ENCODE measurements at regions not wholly inside any gene's neighbourhood (a gene's known extent, or its start where the extent isn't known, plus 50 kb on each side); places are given as distances from the start of the nearest gene placed in this dataset.
"Not testable (repeated sequence)": the region's sequence is repeated elsewhere in the genome, so short reads cannot be mapped to it uniquely, and the experiment has no call there.

DNA sequence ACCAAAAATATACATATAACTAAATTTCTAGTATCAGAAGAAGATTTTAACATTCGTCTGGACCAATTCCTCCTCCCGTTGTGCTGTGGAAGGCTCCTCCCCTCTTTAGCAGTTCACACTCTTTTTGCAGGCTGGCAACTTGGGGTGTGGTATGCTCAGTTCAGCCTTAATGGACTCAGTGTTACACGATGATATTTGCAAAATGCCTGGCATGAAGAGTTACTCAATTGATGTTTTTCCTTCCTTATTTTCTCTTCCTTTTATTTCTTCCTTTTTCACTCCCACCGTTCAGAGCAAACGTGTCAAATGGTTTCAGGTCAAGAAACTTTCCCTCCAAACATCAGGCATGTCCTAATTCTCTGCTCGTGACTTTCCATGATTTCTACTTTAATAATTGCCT lies 248.3 kb downstream of the PHF14 start:
- DNase-seq (ENCODE audit: low spot score), result no peak

DNA sequence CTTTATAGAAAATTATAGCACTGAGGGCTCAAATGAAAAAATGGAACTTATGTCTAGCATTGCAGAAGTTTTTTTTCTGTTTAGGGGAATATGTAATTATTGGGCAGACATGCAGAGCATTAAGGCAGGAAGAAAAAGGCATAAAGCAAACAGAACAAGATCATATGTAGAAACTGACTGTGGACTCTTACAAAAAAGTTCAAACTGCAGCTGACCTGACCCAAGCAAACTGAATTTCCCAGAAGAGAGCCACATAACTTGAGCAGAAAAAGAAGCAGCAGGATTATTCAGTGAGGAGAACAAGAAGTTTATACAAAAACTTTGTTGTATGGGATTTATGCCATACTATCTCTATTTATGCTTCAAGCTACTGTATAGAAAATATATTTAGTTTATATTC lies 250.9 kb downstream of the PHF14 start:
- no peak for DNase-seq (ENCODE audit: low spot score)

DNA sequence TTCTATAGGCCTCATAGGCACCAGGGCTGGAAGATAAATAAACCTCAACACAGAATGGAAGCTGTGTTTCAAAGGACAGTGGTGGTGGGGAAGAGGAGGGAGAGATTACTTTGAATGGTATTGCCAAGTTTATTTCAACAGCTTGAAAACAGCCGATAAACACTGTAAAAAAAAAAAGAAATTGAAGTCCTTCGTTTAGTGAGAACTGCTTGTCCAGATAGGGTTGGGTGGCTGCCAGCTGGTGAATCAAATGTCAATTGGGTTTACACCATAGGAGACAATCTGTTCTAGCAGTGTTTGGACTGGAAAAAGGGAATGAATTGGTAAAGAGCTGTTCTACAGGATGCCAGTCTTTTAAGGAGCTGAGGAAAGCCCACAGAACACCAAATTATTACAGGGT lies 254.8 kb downstream of the PHF14 start:
- DNase-seq (ENCODE audit: low spot score), result no peak

- no peak for DNase-seq (ENCODE audit: low spot score)
Measured at GRCh38 chr7:11231190-11231589, 257.5 kb downstream of the PHF14 start.

GRCh38 chr7:11232462-11232861 lies 258.8 kb downstream of the PHF14 start:
- peak; percentile 18 for DNase-seq (ENCODE audit: low spot score)

- no peak for DNase-seq (ENCODE audit: low spot score)
Measured at GRCh38 chr7:11233871-11234270, 260.2 kb downstream of the PHF14 start.

GRCh38 chr7:11235491-11235890 lies 261.8 kb downstream of the PHF14 start:
- no peak for DNase-seq (ENCODE audit: low spot score)

- no peak for DNase-seq (ENCODE audit: low spot score)
Measured at GRCh38 chr7:11236680-11237079, 263.0 kb downstream of the PHF14 start.

GRCh38 chr7:11237742-11238141 lies 264.1 kb downstream of the PHF14 start:
- no peak for DNase-seq (ENCODE audit: low spot score)

GRCh38 chr7:11239316-11239715 lies 265.6 kb downstream of the PHF14 start:
- DNase-seq (ENCODE audit: low spot score), result peak; percentile 35

DNA sequence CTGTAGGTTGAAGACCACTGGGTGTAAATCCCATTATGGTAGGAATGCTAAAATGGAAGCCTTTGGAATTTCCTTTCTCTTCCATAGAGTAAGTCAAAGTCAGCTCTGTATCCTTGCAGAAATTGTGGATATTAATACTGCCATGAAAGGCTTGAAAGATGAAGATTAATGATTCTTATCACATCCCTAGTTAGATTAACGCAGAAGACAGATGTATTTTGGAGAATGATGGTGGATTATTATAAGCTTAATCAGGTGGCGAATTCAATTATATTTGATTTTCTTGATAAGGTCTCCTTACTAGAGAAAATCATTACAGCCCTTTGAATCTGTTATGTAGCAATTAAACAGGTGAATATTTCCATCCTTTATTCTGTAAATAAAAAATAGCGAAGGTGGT lies 270.1 kb downstream of the PHF14 start:
- no peak for DNase-seq (ENCODE audit: low spot score)

DNA sequence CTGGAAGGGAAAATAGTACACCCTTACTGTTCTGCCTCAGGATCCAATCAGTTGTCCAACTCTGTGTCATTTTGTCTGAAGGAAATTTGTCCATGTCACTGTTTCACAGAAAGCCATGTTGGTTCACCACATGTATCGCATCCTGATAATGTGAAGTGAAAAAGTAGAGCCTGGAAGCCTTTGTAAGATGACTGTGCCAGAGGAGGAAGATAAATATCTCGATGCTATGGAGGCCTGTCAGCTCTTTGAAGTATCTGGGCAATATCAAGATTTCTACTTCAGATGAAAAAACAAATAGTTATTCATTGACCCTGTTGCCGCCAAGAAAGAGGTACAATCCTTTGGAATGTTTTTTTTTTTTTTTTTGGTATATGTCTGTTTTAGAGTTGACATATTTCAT lies 270.5 kb downstream of the PHF14 start:
- no peak for DNase-seq (ENCODE audit: low spot score)

- DNase-seq (ENCODE audit: low spot score), result no peak
Measured at GRCh38 chr7:11247545-11247944, 273.9 kb downstream of the PHF14 start.

DNA sequence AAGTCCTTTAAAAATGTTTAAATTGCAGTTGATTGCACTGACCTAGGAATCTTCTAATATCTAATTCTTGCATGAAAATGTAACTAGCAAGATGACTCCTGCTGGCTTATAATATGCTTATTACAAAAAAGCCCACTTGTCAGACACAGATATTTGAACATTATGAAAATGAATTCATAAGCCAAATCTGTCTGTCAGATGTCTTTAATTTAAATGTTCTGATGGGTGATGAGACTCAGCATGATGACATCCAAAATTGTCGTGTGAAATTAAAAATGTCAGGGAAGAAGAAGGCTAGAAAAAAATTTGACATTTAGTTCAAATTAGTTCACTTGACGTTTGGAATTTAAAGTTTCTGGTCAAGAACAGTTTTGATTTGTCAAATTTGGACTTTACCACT lies 277.8 kb downstream of the PHF14 start:
- DNase-seq (ENCODE audit: low spot score), result no peak

DNA sequence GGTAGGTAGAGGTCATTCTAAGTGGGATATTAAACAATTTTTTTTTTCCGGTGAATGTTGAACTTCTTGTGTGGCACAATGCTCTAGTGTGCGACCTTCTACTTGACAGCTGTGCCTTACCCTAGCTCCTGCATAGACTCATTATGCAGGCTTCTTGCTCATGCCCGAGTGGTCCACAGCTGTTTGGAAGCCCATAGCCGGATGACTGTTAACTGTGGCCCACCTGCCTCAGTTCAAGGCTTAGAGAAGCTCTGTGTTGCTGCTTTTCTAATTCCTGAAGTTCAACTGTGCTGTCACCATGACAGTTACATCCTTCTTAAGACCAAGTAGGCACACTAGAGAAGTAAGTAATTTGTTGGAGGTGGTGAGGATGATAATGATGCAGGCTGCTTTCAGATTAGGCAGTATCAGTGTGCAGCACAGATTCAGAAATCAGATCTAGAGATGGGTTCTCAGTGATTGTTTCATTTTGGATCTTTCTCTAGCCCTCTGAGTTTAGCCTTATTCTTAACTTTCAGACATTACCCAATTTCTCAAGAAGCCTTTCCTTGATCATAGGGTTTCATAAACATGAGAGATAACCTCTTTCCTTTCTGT lies 278.4 kb downstream of the PHF14 start:
- DNase-seq (ENCODE audit: low spot score), result no peak

DNA sequence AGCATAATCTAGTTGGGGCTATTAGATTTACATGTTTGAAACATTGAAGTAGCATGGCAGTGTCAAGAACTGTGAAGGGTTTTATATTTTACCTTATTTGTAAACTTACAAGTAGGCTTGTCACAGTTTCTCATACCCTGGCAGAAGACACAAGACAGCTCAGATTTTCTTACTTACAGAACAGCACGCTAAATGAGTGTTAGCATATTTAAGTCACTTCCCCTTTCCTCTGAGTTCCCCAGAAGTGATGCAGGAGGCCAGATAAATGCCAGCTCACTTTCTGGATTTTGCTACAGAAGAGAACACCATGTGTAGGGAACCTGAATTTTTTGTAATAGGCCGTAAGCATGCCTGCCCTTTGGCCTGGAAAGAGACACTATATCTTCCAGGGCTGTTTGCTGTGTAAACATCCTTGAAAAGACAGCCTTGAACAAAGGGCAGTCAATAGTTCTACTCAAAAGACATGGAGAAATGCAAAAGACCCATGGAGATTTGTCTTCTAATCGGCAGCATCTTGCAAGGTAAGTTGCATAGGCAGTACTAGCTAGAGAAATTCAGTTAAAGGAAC lies 279.1 kb downstream of the PHF14 start:
- peak; percentile 9 for DNase-seq (ENCODE audit: low spot score)

GRCh38 chr7:11256501-11256900 lies 282.8 kb downstream of the PHF14 start:
- DNase-seq (ENCODE audit: low spot score), result no peak

GRCh38 chr7:11261470-11261869 lies 287.8 kb downstream of the PHF14 start:
- no peak for DNase-seq (ENCODE audit: low spot score)

DNA sequence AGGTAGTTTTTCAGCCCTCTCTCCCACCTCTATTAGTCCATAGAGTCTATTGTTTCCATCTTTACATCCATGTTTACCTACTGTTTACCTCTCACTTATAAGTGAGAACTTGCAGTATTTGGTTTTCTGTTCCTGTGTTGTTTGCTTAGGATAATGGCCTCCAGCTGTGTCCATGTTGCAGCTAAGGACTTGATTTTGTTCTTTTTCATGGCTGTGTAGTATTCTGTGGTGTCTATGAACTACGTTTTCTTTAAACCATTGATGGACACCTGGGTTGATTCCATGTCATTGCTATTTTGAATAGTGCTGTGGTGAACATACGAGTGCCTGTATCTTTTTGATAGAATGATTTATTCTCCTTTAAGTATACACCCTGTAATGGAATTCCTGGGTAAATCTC lies 292.4 kb downstream of the PHF14 start:
- no peak for DNase-seq (ENCODE audit: low spot score)

DNA sequence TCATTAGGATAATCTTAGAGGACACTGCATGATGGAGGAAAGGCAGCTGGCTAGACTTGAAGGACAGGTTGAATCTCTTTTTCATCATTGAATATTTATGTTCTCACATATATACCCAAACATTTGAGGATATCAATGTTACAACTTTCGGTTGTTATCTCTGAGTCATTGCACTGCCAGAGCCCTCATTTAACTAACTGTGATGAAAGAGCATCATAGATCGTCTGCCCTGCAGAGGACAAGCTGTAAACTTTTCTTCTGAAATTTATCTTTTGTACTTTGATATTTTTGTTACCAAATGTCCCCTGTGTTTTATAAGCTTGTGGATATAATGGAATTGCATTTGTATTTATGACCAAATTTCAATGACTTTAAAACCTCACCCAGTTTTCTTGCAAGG lies 298.7 kb downstream of the PHF14 start:
- no peak for DNase-seq (ENCODE audit: low spot score)

DNA sequence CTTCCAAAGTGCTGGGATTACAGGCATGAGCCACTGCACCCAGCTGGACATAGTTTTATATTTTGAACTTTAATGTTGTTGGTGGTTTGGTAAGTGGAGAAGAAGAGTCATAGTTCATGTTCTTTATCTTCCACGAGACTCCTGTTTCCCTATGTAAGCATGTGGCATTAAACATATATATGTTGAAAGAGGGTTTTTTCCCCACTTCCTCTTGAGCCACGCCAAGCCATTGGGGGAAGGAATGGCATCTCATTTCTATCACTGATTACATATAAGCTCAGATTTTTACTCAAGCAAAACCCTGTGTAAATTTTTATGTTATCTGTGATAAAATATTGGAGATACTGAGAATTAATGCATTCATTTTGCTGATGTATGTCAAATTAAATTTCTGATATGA lies 300.4 kb downstream of the PHF14 start:
- no peak for DNase-seq (ENCODE audit: low spot score)

- DNase-seq (ENCODE audit: low spot score), result no peak
Measured at GRCh38 chr7:11281953-11282352, 308.3 kb downstream of the PHF14 start.

DNA sequence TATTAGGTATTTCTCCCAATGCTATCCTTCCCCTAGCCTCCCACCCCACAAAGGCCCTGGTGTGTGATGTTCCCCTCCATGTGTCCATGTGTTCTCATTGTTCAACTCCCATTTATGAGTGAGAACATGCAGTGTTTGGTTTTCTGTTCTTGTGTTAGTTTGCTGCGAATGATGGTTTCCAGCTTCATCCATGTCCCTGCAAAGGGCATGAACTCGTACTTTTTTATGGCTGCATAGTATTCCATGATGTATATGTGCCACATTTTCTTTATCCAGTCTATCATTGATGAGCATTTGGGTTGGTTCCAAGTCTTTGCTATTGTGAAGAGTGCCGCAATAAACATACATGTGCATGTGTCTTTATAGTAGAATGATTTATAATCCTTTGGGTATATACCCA lies 309.9 kb downstream of the PHF14 start:
- DNase-seq (ENCODE audit: low spot score), result not testable (repeated sequence)

GRCh38 chr7:11290863-11291262 lies 317.2 kb downstream of the PHF14 start:
- DNase-seq (ENCODE audit: low spot score), result no peak
